ENCODE measurements at regions not wholly inside any gene's neighbourhood (a gene's known extent, or its start where the extent isn't known, plus 50 kb on each side); places are given as distances from the start of the nearest gene placed in this dataset.
A peak's percentile ranks its signal among the peaks of the same experiment; 100 is the strongest.

GRCh38 chr6:3625149-3625979 lies 126.1 kb downstream of the PXDC1 start:
- H3K4me3 ChIP-seq = no peak overlapping the region
- intact Hi-C loops (cut with DNase I) = no loop called here

DNA sequence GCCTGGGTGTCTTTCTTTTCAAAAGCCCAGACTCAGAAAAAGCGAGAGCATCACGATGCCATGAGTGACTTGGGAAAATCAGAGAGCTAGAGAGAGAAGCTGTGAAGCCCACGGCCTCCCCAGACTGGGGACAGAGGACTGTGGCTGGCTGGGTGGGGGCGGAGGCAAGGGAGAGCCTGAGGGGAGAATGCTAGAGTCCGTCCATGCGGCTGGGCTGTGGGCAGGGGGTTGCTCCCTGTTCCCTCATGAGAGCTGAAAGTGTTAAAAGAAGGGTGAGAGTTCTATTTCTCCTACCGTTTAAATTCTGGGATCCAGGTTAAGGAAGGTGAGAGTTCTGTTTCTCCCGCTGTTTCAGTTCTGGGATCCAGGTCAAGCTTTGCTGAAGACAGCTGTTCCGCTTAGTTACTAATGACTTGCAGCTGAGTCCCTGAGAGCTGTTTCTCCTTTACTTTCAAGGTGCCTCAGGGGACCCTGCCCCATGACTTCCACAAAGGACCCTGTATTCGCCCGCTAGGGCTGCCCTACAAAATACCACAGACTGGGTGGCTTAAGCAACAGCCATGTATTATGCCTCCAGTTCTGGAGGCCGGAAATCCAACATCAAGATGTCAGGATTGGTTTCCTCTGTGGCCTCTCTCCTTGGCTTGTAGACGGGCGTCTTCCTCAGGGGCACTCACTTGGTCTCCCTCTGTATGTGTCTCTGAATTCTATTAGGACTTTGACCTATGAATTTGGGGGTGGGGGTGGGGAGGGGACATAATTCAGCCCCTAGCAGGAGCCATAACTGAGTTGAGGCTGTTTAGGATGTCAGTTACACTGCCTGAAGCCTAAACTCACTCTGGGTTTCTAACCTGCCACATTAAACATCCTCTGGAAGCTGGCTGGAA lies 127.0 kb downstream of the PXDC1 start:
- intact Hi-C loops (cut with DNase I) = no loop called here
- Histone ChIP-seq H3K4me3 (no peak overlapping the region), H3K27ac (replicated peaks in 1 of 4) (no peak overlapping the region), H3K4me1 (peaks cover 0 to 19% (median 18%) of the 10 kb centered on the region in 4 donors), H3K36me3 (no peaks in the 10 kb centered on the region), H3K27me3 (no peaks in the 10 kb centered on the region), H3K9me3 (no peaks in the 10 kb centered on the region)
- DNase-seq (ENCODE audit: extremely low spot score) = peak; percentile 77
- TF ChIP-seq POLR2A (IDR thresholded peaks at IDR 0.05; ENCODE audit: low read depth) = no peak
- TF ChIP-seq CTCF (IDR thresholded peaks at IDR 0.05) = no peak
- no peak for TF ChIP-seq POLR2AphosphoS5 (IDR thresholded peaks at IDR 0.05)
- TF ChIP-seq EP300 (IDR thresholded peaks at IDR 0.05) = no peak
- WGBS = 86% methylated on average over 14 of the region's 14 CpGs

More at GRCh38 chr6:3625149-3625979, 126.1 kb downstream of the PXDC1 start:
- DNase-seq (ENCODE audit: extremely low spot score) = peak; percentile 87
- Histone ChIP-seq H3K9me3 (no peaks in the 10 kb centered on the region), H3K36me3 (no peaks in the 10 kb centered on the region), H3K27me3 (no peaks in the 10 kb centered on the region), H3K27ac (replicated peaks in 1 of 4) (no peak overlapping the region), H3K4me1 (peaks cover 0 to 19% (median 18%) of the 10 kb centered on the region in 4 donors)
- TF ChIP-seq EP300 (IDR thresholded peaks at IDR 0.05) (no peak), CTCF (IDR thresholded peaks at IDR 0.05) (no peak), POLR2A (IDR thresholded peaks at IDR 0.05; ENCODE audit: low read depth) (no peak), POLR2AphosphoS5 (IDR thresholded peaks at IDR 0.05) (no peak)
- WGBS = 79% methylated on average over 16 of the region's 16 CpGs

DNA sequence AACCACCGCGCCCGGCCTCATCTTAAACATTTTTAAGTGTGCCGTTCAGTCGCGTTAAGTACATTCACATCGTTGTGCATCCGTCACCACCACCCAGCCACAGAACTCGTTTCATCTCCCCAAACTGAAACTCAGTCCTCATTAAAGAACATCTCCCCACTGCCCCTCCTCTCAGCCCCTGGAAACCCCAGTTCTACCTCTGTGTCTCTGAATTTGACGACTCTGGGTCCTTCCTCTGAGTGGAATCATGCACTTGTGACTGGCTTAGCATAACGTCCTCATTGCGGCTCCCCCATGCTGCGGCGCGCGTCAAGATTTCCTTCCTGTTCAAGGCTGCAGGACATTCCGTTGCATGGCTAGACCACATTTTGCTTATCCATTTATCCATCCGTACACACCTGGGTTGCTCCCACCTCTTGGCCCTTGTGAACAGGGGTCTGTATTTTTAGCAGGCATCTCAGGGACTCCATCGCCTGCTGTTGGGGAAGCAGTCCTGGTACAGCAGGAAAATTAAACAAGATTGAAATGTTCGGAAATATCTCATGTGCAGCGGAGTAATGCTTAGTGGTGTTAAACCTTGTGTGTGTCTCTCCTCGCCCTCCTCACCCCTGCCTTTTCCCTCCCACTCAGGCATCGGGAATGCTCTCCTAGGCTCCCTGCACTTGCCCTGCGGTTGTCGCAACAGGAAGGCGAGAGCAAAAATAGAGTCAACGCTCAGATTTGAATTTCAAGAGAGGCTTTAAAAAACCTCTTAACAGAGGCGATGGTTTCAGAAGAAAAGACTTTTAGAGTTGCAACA lies 127.9 kb downstream of the PXDC1 start:
- no peak overlapping the region for H3K27ac ChIP-seq (replicated peaks in 1 of 4)
- intact Hi-C loops (cut with DNase I) = no loop called here
- 87% methylated on average over 28 of the region's 28 CpGs for WGBS

More for the DNA sequence above, 127.9 kb downstream of the PXDC1 start:
- Histone ChIP-seq H3K27me3 (no peaks in the 10 kb centered on the region), H3K4me3 (no peak overlapping the region), H3K9me3 (no peaks in the 10 kb centered on the region), H3K4me1 (peaks cover 0 to 15% (median 14%) of the 10 kb centered on the region in 4 donors), H3K36me3 (no peaks in the 10 kb centered on the region)
- TF ChIP-seq POLR2AphosphoS5 (IDR thresholded peaks at IDR 0.05) (no peak), EP300 (IDR thresholded peaks at IDR 0.05) (no peak), POLR2A (IDR thresholded peaks at IDR 0.05; ENCODE audit: low read depth) (no peak), CTCF (IDR thresholded peaks at IDR 0.05) (no peak)
- DNase-seq (ENCODE audit: extremely low spot score) = peak; percentile 88

Measured in esophagus muscularis mucosa (tissue), 4 donors.